Liver (tissue), 8 donors: ENCODE measurements at regions not wholly inside any gene's neighbourhood (a gene's known extent, or its start where the extent isn't known, plus 50 kb on each side); places are given as distances from the start of the nearest gene placed in this dataset.

Experiments
- DNase-seq: peaks from one replicate; pipeline ENCODE4 v3.0.0-alpha.2; 2017; ENCODE audit warnings: low spot score
- H3K27ac ChIP-seq, 2 donors: one replicate each; pipeline ENCODE4 v1.7.0; 2013; ENCODE audit warnings: inconsistent platforms in 2 of 2, low read length in 2 of 2, control low read depth in 1 of 2, low read depth in 1 of 2, mild to moderate bottlenecking in 1 of 2
- H3K27me3 ChIP-seq, 4 donors: one replicate each; pipeline versions ENCODE4 v1.6.1 to v1.7.0; 2013; ENCODE audit warnings: low read length in 3 of 4, inconsistent platforms in 1 of 4, mild to moderate bottlenecking in 1 of 4, moderate library complexity in 1 of 4; ENCODE audit not compliant: control insufficient read depth in 4 of 4, insufficient read depth in 4 of 4
- H3K36me3 ChIP-seq, 4 donors: one replicate each; pipeline versions ENCODE4 v1.6.1 to v1.7.0; 2013; ENCODE audit warnings: low read length in 3 of 4, mild to moderate bottlenecking in 3 of 4, low read depth in 1 of 4, moderate library complexity in 1 of 4; ENCODE audit not compliant: control insufficient read depth in 4 of 4, insufficient read depth in 3 of 4
- H3K4me1 ChIP-seq, 4 donors: one replicate each; pipeline versions ENCODE4 v1.6.1 to v1.7.0; 2013; ENCODE audit warnings: low read length in 3 of 4, mild to moderate bottlenecking in 3 of 4, moderate library complexity in 1 of 4; ENCODE audit not compliant: control insufficient read depth in 4 of 4, insufficient read depth in 4 of 4
- H3K4me3 ChIP-seq, 3 donors: one replicate each; pipeline versions ENCODE4 v1.6.1 to v1.7.0; 2013; ENCODE audit warnings: low read length in 3 of 3, control low read depth in 1 of 3, low read depth in 1 of 3, mild to moderate bottlenecking in 1 of 3
- H3K9ac ChIP-seq, 2 donors: one replicate each; pipeline ENCODE4 v1.7.0; 2013; ENCODE audit warnings: low read length in 2 of 2, mild to moderate bottlenecking in 2 of 2, moderate library complexity in 2 of 2, control low read depth in 1 of 2, low read depth in 1 of 2
- H3K9me3 ChIP-seq, 4 donors: one replicate each; pipeline versions ENCODE4 v1.6.1 to v1.7.0; 2013; ENCODE audit warnings: low read length in 3 of 4; ENCODE audit not compliant: control insufficient read depth in 4 of 4
- CTCF ChIP-seq: fragments of 150-350 bp; IDR thresholded peaks from 2 replicates; pipeline ENCODE4 v1.5.1; 2017; ENCODE audit warnings: improper control_type of control experiment, low read depth, low read length; ENCODE audit not compliant: missing input control
- EGR1 ChIP-seq, 2 donors: IDR thresholded peaks; 2 replicates each; pipeline ENCODE4 v1.6.1; 2016 to 2018; ENCODE audit warnings: antibody characterized with exemption in 2 of 2, low read depth in 2 of 2
- FOXA1 ChIP-seq: IDR thresholded peaks from 2 replicates; pipeline ENCODE4 v1.6.1; 2016; ENCODE audit warnings: antibody characterized with exemption
- FOXA2 ChIP-seq: IDR thresholded peaks from 2 replicates; pipeline ENCODE4 v1.6.1; 2016; ENCODE audit warnings: antibody characterized with exemption
- GABPA ChIP-seq, 2 donors: IDR thresholded peaks in 1 of 2; conservative IDR thresholded peaks in 1 of 2; 2 replicates each; pipeline ENCODE4 v1.6.1; 2016; ENCODE audit warnings: antibody characterized with exemption in 2 of 2, mild to moderate bottlenecking in 1 of 2, moderate library complexity in 1 of 2
- HNF4A ChIP-seq, 2 donors: conservative IDR thresholded peaks; 2 replicates each; pipeline ENCODE4 v1.6.1; 2016; ENCODE audit warnings: antibody characterized with exemption in 2 of 2, mild to moderate bottlenecking in 2 of 2
- HNF4G ChIP-seq: IDR thresholded peaks from 2 replicates; pipeline ENCODE4 v1.6.1; 2016; ENCODE audit warnings: antibody characterized with exemption
- NR2F2 ChIP-seq: IDR thresholded peaks from 2 replicates; pipeline ENCODE4 v1.6.1; 2016; ENCODE audit warnings: antibody characterized with exemption
- RAD21 ChIP-seq, 2 donors: IDR thresholded peaks; 2 replicates each; pipeline ENCODE4 v1.6.1; 2016; ENCODE audit warnings: antibody characterized with exemption in 2 of 2, mild to moderate bottlenecking in 2 of 2
- REST ChIP-seq: IDR thresholded peaks from 2 replicates; pipeline ENCODE4 v1.6.1; 2016; ENCODE audit warnings: antibody characterized with exemption, mild to moderate bottlenecking
- RXRA ChIP-seq, 2 donors: IDR thresholded peaks; 2 replicates each; pipeline ENCODE4 v1.6.1; 2017 to 2018; ENCODE audit warnings: antibody characterized with exemption in 2 of 2, mild to moderate bottlenecking in 1 of 2
- SP1 ChIP-seq: IDR thresholded peaks from 2 replicates; pipeline ENCODE4 v1.6.1; 2018; ENCODE audit warnings: antibody characterized with exemption, mild to moderate bottlenecking
- TAF1 ChIP-seq: conservative IDR thresholded peaks from 2 replicates; pipeline ENCODE4 v1.6.1; 2016; ENCODE audit warnings: antibody characterized with exemption, mild to moderate bottlenecking
- YY1 ChIP-seq: IDR thresholded peaks from 2 replicates; pipeline ENCODE4 v1.6.1; 2016; ENCODE audit warnings: antibody characterized with exemption, mild to moderate bottlenecking
- WGBS: extraction: QIAGEN DNeasy Blood & Tissue Kit; methylation state at CpG from one replicate; pipeline ENCODE4 v1.1.7; 2013; 5-methylcytosine and 5-hydroxymethylcytosine counted together
- TF ChIP-seq, protein P1 (sequence below): IDR thresholded peaks from 2 replicates; pipeline ENCODE4 v1.6.1; 2016; ENCODE audit warnings: antibody characterized with exemption
- TF ChIP-seq, protein P2 (sequence below): IDR thresholded peaks from 2 replicates; pipeline ENCODE4 v1.6.1; 2016; ENCODE audit warnings: antibody characterized with exemption
- TF ChIP-seq, protein P3 (sequence below): IDR thresholded peaks from 2 replicates; pipeline ENCODE4 v1.6.1; 2016; ENCODE audit warnings: antibody characterized with exemption
- donor health status: healthy.
- donor health status: healthy.
- donor health status: healthy.
- donor health status: healthy.
- donor health status: healthy.

DNA sequence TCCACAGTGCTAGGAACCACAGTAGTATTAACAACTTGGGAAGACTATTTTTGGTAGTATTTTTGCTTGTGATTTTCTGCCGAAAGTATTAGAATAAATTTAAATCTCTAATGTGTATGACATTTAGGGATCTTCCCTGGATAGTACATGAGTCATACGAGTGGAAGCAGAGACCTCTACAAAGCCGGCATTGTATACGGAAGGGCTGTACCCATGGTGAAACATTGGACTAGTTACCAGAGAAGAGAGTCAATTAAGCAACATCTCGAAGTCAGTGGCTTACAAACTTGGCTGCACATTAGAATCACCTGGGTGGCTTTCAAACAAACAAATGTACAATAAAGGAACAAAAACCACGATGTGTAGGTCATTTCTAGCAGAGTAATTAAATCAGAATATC lies 1131.7 kb upstream of the LRRTM1 start:
- no peak for DNase-seq

DNA sequence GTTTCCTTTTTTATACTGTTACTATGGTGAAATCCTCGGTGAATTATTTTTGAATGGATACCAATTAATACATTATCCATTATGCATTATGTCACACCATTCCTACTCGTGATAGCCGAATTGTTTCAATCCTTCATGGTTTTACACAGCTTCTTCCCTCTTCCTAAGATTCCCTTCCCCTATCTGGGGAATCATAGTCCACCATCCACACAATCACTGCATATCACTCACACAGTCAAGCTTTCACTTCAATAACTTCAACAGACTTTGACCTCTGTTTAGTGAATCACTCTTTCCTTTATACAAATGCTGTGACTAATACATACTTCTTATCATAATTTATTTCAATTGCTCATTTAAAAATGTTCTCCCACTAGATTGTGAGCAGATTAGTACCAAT lies 1108.1 kb upstream of the LRRTM1 start:
- no peak for DNase-seq
- Histone ChIP-seq H3K36me3 (no peaks in the 10 kb centered on the region), H3K27me3 (no peaks in the 10 kb centered on the region), H3K9me3 (no peaks in the 10 kb centered on the region), H3K9ac (no peak overlapping the region), H3K4me1 (no peaks in the 10 kb centered on the region), H3K27ac (no peak overlapping the region), H3K4me3 (no peak overlapping the region)
- WGBS = 66% methylated on average over 3 of the region's 3 CpGs
- TF ChIP-seq NR2F2 = no peak
- TF ChIP-seq CTCF = no peak
- TF ChIP-seq GABPA (IDR thresholded peaks at IDR 0.05 in 1 of 2, conservative IDR thresholded peaks at IDR 0.05 in 1 of 2) = no peak
- TF ChIP-seq, protein P1, sequence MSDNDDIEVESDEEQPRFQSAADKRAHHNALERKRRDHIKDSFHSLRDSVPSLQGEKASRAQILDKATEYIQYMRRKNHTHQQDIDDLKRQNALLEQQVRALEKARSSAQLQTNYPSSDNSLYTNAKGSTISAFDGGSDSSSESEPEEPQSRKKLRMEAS = no peak
- no peak for TF ChIP-seq RXRA (IDR thresholded peaks at IDR 0.05)
- TF ChIP-seq REST = no peak
- no peak for TF ChIP-seq SP1
- TF ChIP-seq, protein P2, sequence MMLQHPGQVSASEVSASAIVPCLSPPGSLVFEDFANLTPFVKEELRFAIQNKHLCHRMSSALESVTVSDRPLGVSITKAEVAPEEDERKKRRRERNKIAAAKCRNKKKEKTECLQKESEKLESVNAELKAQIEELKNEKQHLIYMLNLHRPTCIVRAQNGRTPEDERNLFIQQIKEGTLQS = no peak
- TF ChIP-seq YY1 = no peak
- no peak for TF ChIP-seq RAD21 (IDR thresholded peaks at IDR 0.05)
- no peak for TF ChIP-seq FOXA2
- no peak for TF ChIP-seq EGR1 (IDR thresholded peaks at IDR 0.05; ENCODE audit: low read depth in 2 of 2)
- TF ChIP-seq HNF4A (conservative IDR thresholded peaks at IDR 0.05) = no peak
- no peak for TF ChIP-seq HNF4G
- no peak for TF ChIP-seq TAF1

More for the DNA sequence above, 1131.7 kb upstream of the LRRTM1 start:
- no peaks in the 10 kb centered on the region for H3K36me3 ChIP-seq
- H3K9me3 ChIP-seq = no peaks in the 10 kb centered on the region
- H3K4me3 ChIP-seq = no peak overlapping the region
- no peak for TF ChIP-seq NR2F2
- no peak for TF ChIP-seq FOXA1
- no peak for TF ChIP-seq RXRA (IDR thresholded peaks at IDR 0.05)
- TF ChIP-seq, protein P3, sequence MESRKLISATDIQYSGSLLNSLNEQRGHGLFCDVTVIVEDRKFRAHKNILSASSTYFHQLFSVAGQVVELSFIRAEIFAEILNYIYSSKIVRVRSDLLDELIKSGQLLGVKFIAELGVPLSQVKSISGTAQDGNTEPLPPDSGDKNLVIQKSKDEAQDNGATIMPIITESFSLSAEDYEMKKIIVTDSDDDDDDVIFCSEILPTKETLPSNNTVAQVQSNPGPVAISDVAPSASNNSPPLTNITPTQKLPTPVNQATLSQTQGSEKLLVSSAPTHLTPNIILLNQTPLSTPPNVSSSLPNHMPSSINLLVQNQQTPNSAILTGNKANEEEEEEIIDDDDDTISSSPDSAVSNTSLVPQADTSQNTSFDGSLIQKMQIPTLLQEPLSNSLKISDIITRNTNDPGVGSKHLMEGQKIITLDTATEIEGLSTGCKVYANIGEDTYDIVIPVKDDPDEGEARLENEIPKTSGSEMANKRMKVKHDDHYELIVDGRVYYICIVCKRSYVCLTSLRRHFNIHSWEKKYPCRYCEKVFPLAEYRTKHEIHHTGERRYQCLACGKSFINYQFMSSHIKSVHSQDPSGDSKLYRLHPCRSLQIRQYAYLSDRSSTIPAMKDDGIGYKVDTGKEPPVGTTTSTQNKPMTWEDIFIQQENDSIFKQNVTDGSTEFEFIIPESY = no peak
- no peak for TF ChIP-seq REST
- no peak overlapping the region for H3K27ac ChIP-seq
- WGBS = 70% methylated on average over 6 of the region's 6 CpGs
- H3K9ac ChIP-seq = no peak overlapping the region
- H3K4me1 ChIP-seq = no peaks in the 10 kb centered on the region
- H3K27me3 ChIP-seq = no peaks in the 10 kb centered on the region
